HG03354 (cell line): ENCODE measurements at regions not wholly inside any gene's neighbourhood (a gene's known extent, or its start where the extent isn't known, plus 50 kb on each side); places are given as distances from the start of the nearest gene placed in this dataset.

Experiments
- ATAC-seq: cut with Tn5 transposase; IDR thresholded peaks from one replicate; pipeline ENCODE4 v1.9.1; 2021; ENCODE audit warnings: mild to moderate bottlenecking; ENCODE audit not compliant: unreplicated experiment, poor library complexity, severe bottlenecking

DNA sequence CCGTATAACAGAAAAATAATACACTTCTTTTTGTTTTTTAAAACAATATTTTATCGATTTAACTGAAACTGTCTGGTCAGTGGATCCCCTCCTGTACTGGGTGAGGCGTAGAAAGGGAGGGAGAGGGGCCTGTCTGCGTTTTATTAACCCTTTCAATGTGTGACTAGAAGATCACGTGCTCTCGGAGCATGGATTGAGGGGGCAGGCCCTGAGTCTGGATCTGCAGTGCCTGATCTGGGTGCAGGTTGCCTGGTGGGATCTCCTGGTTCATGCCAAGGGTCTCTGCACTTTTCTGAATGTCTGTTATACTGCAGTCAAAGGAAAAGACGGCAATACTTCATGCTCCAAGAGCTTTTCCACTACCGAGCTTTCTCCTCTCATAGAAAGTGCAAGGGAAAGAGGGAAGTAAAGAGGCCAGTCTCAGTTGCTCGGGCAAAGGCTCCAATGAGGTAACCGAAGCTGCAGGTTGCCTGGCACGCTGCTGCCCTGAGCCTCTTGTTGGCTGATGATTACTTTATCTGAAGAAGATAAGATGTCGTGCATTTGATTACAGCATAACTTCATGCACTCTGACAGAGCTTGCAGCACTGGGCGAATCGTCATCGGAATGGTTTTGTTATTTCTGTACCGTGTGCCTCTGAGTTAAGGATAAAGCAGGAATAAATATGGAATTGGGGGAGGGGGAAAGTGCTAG, 167.5 kb upstream of the PMEPA1 start:
- no peak for ATAC-seq

DNA sequence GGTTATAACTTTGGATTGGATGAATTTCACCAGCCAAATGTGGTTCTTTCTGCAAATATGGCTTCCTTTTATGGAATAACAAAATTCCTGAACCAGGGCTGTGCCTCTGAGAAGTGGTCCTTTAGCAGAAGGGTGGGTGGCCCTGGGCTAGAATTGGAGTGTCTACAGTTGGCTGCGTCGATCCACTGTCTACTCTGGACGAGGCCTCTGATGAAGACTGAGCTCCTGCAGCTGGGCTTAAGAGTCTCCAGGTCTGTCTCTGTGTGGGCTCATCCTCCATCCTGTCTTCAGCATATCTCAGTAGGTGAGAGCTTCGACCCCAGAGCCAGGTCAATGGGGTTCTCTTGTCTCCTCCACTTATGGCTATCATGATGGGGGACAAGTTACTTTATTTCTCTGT, 166.3 kb upstream of the PMEPA1 start:
- ATAC-seq: no peak

DNA sequence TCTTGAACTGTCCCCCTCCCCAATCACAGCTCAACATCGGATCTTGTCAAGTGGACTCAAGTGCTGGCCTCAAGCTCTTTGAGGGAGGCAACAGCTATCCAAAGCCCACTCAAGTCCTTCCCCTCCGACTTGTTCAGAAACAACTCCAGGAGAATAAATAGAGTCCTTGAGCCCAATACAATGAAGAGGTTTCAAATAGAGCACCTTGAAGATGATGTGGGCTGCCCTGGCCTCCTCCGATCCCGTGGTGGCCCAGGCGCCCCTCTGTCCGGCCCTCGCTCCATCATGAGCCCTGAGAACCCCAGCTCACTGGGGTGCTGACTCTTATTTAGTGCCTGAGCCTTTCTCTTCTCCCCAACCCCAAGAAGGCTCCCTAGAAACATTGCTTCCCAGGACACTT, 164.3 kb upstream of the PMEPA1 start:
- no peak for ATAC-seq

DNA sequence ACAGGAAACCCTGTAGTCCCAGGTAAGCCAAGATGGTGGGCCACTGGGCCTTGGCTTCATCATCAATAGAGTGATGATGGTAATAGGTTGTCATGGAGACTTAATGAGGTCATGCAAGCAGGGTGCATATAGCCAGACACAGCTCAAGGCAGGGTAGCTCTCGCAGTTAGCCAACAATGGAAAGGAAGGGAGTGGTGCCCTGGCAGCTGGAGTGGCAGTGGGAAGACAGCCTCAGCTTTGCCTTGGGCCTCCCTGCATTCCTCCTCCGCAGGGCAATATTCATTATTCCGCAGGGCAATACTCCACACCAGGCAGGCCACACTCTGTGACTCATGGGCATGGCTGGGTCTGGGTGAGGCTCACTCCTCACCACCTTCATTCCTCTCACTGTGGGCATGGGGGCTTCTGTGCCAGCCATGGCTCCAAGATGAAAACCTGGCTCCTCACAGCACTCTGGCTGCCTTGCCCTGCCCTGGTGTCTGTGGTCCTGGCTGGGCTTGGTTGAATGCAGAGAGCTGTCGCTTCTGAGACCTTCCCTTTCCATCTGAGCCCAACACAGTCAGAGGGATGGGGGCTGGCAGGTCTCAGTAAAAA, 163.1 kb upstream of the PMEPA1 start:
- no peak for ATAC-seq

DNA sequence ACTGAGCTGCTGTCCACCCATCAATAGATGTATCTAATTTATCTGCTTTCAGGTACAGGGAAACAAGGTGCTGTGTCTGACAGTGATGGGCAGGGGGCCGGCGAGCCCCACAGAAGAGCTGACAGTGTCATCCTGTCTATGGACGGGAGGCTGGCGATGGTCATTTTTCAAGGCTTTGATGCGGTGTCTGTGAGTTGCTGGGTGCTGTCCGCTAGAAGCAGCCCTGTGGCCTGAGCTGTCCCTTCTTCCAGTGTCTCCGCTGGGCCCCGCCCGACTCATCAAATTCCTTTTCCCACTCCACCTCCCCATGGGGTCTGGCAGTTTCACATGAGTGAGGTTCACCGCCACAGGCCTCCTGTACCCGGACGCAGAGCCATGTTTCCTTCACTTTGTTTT, 161.4 kb upstream of the PMEPA1 start:
- ATAC-seq: no peak

DNA sequence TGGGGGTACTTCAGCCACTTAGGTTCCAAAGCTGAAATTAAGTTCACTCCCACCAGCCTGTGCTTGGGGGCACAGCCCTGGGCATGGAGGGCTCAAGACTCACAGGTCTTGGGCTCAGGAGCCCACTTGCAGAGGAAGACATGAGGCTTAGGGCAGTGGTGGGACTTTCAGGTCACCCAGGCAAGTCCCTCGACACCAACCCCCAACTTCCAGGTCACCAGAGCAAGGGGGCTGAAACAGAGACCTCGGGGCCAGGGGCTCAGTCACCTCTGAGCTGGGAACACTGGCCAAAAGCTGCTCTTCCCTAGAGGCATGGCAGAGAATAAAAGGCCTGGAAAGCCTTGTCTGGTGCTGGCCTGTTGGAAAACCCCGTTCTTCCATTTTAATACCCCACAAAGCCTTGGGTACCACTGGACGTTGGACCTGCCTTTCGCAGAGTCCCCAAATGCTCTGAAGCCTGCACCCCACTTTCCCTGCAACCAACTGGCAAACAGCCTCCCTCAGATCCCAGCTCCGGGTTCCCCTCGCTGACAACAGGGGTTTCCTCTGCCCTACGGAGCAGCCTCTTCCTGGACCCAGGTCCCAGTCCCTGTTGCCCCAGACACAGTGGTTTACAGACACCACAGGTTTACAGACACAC, 160.9 kb upstream of the PMEPA1 start:
- no peak for ATAC-seq

DNA sequence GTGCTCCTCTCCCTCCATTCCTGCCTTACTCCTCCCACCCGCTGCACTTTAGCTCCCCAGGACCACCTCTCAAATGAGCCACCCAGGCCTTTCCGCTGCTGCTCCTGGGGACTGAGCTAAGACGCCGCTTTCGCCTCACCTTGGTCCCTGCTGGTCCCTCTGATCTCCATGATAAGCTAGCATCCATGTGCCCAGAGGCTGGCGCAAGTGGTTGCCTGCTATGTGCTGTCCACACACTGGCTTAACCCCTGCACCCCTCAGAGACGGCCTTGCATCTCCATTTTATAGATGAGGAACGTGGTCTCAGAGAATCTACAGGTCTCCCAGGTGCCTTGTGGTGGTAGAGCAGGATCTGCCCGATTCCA, 160.1 kb upstream of the PMEPA1 start:
- no peak for ATAC-seq

DNA sequence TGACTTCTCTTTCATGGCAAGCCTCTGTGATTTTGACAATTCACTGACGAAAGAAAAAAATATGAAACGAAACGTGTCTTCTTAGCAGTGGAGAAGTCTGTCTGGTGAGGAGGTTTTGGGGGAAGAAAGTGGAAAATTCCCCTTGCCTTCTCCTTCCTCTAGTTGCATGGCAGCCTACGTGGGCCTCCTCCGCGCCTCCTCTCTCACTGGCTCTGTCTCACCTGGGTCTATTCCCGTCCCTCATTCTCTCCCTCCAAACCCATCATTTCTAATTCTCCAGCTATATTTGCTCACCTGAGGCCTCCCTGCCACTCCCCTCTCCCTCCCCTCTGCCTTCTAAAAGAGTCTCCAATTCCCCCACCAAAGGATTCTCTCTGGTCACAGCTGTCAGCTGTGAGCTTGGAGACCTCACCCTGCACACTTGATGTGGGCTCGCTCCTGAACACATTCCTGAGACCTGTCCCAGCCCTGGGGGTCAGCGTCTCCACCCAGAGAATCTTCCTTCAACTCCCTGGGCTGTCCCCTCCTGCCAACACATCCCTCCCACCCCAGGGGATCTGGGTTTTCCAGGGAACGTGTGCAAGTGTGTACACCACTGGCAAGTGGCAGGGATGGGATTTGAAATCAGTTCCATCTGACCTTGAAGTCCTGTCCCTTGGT, 159.6 kb upstream of the PMEPA1 start:
- ATAC-seq: no peak

DNA sequence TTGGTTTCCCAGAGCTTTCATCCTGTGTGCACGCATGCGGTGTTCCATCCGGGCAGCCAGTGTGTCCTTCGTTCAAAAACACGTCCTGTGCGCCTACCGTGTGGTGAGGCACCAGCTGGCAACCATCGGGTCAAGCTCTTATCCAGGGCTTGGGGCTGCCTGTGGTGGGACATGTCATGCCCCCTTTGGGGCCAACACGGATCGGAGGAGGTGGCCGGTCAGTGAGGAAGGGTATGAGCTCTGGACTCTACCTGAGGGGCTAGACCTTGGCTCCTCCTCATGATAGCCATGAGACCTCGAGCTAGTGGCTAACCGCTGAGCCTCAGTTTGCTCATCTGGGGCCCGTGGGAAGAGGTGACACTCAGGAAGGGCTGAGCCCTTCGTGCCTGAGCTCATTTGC, 158.5 kb upstream of the PMEPA1 start:
- no peak for ATAC-seq

DNA sequence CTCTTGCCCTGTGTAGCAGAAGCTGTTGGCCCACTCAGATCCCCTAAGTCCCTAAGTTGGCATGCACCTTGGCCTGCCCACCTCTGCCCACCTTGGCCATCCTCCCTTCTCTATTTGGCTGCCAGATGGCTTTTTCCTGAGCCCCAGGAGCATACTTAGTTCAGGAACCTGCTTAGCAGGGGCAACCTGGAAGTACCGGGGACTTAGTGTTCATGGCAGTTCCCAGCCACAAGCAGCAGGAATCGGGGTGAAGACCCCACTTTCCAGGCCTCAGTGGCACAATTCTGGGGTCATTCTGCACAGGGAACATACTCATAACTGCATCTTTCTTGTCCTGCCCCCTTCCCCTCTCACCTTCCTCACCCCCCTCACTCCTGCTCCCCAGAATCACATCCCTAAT, 158.0 kb upstream of the PMEPA1 start:
- ATAC-seq: no peak

DNA sequence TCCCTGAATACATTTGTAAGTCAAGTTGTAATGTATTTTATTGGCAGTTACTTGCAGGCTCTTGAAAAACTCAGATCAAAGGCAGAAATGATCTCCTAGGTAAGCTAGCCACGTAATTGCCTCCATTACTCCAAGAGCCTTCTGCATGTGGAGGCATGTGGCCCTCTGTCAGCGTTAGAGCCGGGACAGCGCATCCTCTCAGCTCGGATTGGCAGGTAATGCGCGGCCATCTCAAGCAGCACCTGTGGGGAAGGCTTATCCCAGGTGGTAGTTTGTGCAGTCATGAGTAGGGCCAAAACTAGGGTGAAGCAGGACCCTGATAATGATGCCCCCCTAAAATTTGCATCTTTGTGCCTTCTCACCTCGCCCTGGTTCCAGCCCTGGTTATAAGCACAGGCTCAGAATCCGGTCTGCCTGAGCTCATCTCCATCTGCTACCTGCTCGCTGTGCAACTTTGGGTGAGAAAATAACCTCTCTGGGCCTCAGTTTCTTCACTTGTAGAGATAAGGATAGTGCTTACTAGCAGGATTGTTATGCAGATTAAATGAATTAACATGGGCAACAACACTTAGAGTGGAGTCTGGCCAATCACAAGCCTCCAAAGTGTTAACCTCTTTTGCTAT, 157.5 kb upstream of the PMEPA1 start:
- ATAC-seq: no peak

DNA sequence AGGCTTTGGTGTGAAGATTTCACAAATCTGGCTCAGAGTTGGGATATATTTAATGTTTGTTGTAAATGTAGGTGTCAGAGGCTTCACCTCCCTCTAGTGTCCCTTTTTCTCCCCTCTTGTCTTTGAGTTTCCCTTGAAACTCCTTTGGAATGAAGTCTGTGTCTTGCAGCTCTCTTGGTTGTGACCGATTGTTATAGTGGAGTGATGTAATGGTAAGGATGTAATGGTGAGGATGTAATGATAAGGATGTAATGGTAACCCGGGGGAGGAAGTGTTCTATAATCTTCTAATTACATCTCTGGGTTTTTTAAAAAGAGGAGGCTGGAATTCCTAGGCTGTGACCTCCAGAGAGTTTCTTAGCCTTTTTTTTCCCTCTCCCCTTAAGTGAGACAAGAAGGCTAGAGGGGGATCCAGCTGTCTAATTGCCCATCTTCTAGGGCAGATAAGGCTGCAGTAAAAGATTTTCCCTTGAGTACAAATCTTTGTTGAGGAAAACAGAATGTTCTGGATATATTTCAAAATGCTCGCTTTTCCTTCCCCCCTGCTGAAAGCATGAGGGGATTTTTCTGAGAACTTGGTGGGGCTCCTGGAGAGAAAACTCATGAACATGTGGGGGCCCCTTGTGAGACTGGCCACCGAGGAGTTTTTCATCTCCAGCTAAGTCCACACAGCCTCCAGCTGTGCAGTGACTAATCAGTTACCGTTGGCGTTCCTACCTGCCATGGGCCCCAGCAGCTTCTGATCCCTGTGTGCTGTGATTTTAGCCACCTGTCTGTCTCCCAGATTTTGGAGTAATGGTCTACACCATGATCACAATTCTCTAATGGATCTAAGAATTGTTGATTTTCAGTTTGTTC, 156.7 kb upstream of the PMEPA1 start:
- no peak for ATAC-seq

DNA sequence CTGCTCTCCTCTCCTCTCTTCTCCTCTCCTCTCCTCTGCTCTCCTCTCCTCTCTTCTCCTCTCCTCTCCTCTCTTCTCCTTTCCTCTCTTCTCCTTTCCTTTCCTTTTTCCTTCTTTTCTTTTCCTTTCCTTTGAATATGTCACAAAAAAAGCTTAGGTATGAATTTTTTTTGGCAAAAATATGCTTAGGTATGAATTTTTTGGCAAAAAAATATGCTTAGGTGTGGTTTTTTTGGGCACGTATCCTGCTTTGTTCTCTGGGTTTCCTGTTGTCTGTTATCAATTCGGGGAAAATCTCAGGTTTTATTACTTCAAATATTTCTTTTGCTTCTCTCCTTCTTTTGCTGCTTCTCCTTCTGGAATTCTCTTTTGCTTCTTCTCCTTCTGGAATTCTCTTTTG, 155.5 kb upstream of the PMEPA1 start:
- ATAC-seq: no peak

DNA sequence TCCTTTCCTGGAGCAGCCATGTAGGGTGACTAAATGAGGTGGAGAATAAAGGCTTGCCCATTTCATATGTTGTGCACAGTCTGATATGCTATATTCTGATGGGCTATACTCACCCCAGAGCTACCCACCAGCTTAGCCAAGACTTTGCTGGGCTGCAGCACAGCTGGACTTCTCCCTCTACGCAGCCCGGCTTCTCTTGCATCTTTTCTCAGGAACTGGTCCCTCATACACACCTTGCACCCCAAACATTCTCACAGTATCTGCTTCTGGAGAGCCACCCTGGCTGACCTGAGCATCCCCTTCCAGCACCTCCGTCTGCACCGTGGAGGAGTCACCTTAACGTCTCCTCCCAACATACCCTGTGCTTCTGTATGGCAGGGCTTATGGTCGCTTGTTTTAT, 150.8 kb upstream of the PMEPA1 start:
- no peak for ATAC-seq

DNA sequence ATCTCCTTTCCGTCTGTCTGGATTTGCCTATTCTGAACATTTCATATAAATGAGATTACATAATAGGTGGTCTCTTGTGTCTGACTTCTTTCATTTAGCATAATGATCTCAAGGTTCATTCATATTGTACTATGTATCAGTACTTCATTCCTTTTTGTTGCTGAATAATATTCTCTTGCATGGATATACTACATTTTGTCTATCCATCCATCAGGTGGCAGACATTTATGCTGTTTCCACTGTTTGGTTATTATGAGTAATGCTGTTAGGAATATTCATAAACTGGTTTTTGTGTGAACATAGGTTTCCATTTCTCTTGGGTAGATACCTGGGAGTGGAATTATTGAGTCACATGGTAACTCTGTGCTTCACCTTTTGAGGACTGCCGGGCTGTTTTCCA, 148.2 kb upstream of the PMEPA1 start:
- ATAC-seq: no peak

DNA sequence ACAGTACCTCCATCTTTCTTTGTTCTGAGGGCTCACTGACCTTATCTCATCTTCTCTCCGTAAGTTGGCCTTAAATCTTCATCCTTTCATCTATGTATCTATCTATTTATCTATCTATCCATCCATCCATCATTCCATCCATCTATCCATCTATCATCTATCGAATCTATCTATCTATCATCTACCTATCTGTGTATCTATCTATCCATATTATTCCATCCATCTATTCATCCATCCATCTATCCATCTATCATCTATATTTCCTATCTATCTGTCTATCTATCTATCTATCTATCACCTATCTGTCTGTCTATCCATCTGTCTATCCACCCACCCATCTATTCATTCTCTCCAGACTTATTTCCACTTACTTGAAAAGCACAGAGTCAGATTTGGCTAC, 147.3 kb upstream of the PMEPA1 start:
- ATAC-seq: no peak

DNA sequence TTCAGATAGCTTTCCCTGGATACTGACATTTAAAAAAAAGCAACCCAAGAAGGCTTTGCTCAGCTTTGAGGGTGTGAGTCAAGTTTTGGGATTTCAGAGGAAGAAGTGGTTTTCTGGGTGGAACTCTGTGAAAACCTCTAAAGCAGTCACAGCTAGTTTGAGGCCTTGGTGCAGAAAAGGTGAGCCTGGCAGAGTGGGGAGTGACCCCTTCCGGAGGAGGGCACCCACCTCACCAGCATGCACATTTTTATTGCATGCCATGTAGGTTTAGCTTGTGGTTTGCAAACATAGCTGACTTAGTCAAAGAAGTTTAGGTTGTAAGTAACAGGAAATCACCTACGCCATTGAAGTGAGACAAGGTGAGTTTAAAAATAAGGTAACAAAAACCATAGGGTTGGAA, 146.8 kb upstream of the PMEPA1 start:
- no peak for ATAC-seq

DNA sequence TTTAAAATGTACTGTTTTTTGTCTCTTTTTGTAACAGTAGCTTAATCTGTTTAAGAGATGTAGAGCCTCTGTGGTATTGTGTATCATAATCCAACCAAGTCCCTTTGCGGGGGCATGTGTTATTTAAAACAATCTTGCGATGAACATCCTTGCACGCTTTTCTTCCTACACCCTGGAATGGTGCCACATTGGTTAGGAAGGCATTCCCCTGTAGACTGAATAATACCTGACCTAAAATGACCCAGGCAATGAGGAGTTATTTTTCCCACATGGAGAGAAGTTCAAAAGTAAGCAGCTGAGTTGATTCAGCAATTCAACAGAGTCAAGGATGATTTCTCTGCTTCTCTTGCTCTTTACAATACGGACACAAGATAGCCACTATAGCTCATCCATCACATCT, 142.0 kb upstream of the PMEPA1 start:
- ATAC-seq: no peak

DNA sequence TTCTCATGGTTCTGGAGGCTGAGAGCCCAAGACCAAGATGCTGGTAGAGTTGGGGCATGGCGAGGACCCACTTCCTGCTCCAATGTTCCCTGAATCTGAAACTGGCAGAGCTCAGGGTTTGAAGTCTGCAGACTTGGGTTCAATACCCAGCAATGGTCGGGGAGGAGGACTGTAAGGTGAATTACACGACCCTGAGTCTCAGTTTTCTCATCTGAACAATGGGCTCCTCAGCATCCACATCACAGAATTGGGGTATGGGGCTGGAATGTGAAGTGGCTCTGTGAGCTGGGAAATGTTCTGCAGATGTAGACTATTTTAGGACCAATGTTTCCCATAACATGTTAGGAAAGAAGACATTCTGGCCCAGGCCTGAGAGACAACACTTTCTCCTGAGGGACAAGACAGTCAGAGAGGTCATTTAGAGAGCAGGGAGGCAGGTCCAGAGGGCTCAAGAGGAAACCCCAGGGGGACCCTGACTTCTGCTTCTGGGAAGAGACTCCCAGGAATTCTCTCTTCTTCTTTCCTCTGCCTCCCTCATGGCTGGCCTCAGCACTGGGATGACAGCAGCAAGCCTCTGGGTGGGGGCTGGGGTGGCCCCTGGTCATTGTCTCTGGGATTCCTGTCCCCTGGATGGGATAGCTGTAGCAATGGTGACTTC, 141.3 kb upstream of the PMEPA1 start:
- no peak for ATAC-seq
